GM11168 (cell line): ENCODE measurements at regions not wholly inside any gene's neighbourhood (a gene's known extent, or its start where the extent isn't known, plus 50 kb on each side); places are given as distances from the start of the nearest gene placed in this dataset.
"Not testable (repeated sequence)": the region's sequence is repeated elsewhere in the genome, so short reads cannot be mapped to it uniquely, and the experiment has no call there.

Experiments used
- in situ Hi-C: fragments of 300-500 bp; cut with MboI; formaldehyde crosslinking; loops from one replicate; pipeline ENCODE4 v1.12.0; 2022; ENCODE audit warnings: low sequenced_read_pairs; ENCODE audit not compliant: unreplicated experiment

- in situ Hi-C loops: not testable (repeated sequence)
Observed at GRCh38 chr1:149274493-149274892, 171.1 kb upstream of the NBPF9 start.

GRCh38 chr1:149275802-149276201 is 172.5 kb upstream of the NBPF9 start:
- in situ Hi-C loops: not testable (repeated sequence)

DNA sequence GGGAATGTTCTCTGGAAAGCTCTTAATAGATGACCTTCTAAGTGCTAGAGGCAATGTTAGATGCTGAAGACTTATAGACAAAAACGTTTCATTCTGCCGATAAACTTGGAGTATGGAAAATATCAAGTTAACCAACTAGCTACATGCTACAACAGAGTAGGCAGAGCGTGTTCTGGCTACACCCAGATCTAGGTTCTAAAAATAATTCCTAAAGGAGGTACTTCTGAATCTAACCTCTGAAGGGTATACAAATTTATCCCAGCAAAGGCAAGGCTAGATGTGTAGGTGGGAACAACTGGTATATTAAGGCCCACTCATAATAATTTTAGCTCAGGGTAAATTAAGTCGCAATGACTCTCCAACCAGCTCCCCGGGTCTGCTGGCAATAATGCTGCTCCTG is 173.1 kb upstream of the NBPF9 start:
- in situ Hi-C loops: not testable (repeated sequence)

DNA sequence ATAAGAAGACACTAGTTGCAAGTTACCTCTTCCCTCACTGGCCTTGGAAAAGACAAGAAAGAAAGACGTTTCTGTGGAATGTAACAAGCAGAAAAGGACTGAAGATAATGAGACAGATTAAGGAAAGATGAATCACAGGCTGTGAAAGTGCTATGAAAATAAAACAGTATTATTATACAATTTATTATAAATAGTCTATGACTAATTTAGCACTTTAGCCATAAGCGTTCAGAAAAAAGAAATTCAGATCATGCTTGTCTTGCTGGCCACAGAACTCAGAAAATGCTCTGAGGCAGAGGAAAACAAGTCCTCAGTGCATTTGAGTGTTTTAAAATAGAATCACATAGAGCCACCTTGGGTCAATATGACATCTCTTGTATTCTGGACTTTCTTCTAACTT is 174.8 kb upstream of the NBPF9 start:
- in situ Hi-C loops: not testable (repeated sequence)

GRCh38 chr1:149279015-149279414 is 175.7 kb upstream of the NBPF9 start:
- in situ Hi-C loops: not testable (repeated sequence)

DNA sequence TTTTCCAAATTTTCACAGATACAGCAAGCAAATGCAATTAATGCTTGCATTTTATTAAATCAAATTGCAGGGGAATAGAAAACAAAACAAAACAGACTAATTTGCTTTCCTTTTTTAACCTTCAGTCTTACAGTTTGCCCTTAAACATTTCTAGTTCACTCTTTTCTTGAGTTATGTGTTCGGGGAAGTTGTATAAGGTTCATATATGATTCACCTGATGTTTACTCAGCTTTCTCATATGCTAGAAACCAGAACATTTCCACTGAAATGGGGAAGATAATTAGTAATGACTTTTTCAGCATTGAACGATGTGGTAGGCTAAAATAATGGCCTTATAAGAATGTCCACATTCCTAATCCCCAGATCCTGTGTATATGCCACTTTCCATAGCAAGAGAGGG is 176.2 kb upstream of the NBPF9 start:
- in situ Hi-C loops: not testable (repeated sequence)

DNA sequence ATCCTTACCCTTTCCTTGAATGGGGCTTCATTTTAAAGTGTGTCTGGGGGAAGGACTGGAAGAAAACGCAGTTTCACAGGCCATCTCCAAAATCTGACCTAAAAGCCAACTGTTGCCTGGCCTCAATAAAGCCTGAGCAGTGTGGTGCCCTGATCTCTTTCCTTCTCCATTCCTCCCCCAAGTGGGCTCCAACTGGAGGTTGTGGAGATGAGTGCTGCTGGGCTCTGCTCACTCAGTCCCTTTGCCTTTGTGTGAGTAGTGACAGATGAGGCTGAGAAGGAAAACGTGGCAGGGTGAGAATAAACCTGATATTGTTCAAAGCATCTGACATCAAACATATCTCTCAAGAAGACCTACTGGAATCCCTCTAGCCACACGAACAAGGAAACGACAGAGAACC is 181.4 kb upstream of the NBPF9 start:
- in situ Hi-C loops: not testable (repeated sequence)

DNA sequence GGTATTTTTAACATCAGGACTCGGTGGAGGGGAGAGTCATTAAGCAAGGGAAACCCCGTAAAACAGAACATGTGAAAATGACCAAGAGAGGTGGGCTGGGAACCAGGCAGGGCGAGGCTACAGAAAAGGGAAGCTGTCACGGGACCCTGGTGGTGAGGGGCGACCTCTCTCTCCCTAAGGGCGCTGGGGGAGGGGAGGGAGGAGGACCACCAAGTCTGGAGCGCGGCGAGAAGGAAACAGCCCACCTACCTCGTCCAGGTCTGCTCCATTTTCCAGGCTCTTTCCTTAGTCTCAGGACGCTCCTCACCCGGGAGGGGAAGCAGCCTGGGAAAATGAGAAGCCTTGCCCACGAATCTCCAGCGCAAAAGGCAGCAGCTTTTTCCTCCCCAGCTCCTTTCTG is 181.9 kb upstream of the NBPF9 start:
- in situ Hi-C loops: not testable (repeated sequence)

- in situ Hi-C loops: not testable (repeated sequence)
Observed at GRCh38 chr1:149285638-149286037, 182.3 kb upstream of the NBPF9 start.

- in situ Hi-C loops: not testable (repeated sequence)
Observed at GRCh38 chr1:149288580-149288979, 185.2 kb upstream of the NBPF9 start.

GRCh38 chr1:149300478-149301218 is 174.2 kb upstream of the NBPF19 start:
- in situ Hi-C loops: not testable (repeated sequence)

- in situ Hi-C loops: not testable (repeated sequence)
Observed at GRCh38 chr1:149301282-149301681, 173.6 kb upstream of the NBPF19 start.

GRCh38 chr1:149304796-149305195 is 170.0 kb upstream of the NBPF19 start:
- in situ Hi-C loops: not testable (repeated sequence)

GRCh38 chr1:149307640-149308039 is 167.2 kb upstream of the NBPF19 start:
- in situ Hi-C loops: not testable (repeated sequence)

DNA sequence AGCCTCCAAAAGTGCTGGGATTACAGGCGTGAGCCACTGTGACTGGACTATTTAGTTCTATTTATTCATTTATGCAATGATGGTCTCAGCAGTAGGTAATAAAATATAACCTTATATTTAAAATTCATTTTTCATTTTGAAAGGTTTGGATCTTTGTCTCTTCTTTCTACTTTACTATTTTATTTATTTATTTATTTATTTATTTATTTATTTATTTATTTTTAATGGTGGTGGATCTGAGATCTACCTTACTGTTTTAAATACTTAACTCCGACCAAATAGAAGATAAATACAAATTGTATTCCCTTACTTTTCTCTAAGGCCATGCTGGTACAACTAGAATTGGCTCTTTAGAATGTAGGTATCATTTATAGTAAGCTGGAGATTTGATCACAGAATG is 159.9 kb upstream of the NBPF19 start:
- in situ Hi-C loops: not testable (repeated sequence)

DNA sequence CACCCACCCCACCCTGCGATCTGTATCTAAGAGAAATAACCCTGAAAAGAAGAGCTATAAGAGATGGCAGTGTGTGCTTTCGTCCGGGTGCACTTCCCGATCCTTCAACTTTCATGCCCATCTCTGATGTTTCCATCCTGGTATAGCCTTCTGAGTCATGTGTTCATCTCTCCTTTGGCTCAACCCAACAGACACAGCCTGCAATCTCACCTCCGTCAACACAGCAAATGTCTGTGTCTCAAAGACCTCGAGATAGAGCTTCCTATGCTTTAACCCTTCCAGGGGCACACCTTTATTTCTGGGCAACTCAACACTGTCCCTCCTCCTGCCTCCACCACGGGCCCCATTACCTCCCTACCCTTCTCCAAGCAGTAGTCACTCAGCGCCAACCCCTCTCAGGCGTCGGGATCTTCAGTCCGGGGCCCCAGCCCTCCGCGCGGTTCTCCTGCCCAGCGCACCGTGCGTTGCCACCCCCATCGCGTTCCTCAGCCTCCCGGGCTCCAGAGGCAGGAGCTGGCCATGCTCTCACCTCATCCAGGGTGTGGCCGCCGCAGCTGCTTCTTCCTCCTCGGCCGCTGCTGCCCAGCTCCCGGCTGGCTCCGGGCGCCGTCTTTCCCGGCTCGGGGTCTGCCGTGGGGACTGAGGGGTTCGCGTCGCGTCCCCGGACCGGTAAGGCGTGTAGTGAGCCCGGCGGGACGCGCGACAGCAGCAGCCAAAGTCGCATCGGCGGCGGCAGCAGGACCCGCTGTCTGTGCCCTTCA is 153.7 kb upstream of the NBPF19 start:
- in situ Hi-C loops: not testable (repeated sequence)

DNA sequence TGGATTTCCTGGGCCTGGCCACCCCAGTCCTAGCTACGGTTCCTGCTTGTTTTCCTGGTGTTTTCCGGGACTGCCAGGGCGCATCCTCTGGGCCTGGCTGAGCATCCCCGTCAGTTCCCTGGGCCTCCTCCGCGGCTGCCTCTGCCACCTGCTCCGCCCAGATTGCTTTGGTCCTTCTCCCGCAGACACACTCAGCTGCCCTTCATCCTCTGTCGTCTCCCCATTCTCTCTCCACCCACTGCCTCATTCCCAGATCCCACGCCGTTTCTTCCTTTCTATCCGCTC is 153.2 kb upstream of the NBPF19 start:
- in situ Hi-C loops: not testable (repeated sequence)

GRCh38 chr1:149330081-149330335 is 144.8 kb upstream of the NBPF19 start:
- in situ Hi-C loops: not testable (repeated sequence)

DNA sequence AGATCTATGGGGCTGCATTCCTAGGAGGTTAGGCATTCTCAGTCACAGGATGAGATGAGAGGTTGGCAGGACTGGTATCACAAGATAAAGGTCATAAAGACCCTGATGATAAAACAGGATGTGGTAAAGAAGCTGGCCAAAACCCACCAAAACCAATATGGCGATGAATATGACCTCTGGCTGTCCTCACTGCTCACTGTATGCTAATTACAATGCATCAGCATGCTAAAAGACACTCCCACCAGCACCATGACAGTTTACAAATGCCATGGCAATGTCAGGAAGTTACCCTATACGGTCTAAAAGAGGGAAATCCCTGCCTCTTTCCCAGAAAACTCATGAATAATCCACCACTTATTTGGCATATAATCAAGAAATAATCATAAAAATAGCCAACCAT is 138.8 kb upstream of the NBPF19 start:
- in situ Hi-C loops: not testable (repeated sequence)

- in situ Hi-C loops: not testable (repeated sequence)
Observed at GRCh38 chr1:149338221-149338691, 136.6 kb upstream of the NBPF19 start.

DNA sequence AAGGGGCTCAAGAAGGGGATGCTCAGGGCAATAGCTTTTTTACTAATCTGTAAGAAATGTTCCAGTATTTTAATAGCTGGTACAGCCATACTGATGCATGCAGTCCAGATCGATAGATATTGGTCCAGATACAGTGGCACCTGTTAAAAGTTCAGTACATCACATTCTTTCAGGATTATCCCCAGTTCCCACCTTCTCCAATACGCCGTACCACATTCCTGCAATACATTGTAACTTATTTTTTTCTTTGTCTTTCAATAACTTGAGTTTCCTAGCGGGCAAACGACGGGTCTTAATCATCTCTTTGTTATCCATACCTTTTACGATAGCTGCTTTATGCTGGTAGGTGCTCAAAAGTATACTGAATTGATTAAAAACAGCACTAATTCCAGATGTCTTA is 136.1 kb upstream of the NBPF19 start:
- in situ Hi-C loops: not testable (repeated sequence)

DNA sequence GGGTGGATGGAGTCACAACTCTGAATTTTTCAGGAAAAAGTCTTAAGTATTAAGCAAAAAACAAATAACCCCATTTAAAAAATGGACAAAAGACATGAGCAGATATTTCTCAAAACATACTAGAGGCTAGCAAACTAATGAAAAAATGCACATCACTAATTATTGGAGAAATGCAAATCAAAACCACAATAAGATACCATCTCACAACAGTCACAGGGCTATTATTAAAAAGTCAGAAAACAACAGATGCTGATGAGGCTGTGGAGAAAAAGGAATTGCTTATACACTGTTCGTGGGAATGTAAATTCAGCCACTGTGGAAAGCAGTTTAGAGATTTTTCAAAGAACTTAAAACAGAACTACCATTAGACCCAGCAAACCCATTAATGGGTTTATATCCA is 125.4 kb upstream of the NBPF19 start:
- in situ Hi-C loops: not testable (repeated sequence)
